GM12873 (cell line): ENCODE measurements at regions not wholly inside any gene's neighbourhood (a gene's known extent, or its start where the extent isn't known, plus 50 kb on each side); places are given as distances from the start of the nearest gene placed in this dataset.

ENCODE experiments used
- CTCF ChIP-seq: IDR thresholded peaks from 2 replicates; pipeline ENCODE4 v1.5.1; 2012; ENCODE audit warnings: low read depth, mild to moderate bottlenecking, moderate library complexity, low read length, control low read depth; ENCODE audit not compliant: insufficient read depth; ENCODE audit errors: missing control alignments

- no peak for TF ChIP-seq CTCF
Observed at GRCh38 chr6:119894811-119895210, 545.2 kb upstream of the MAN1A1 start.

GRCh38 chr6:119891644-119892043 is 542.1 kb upstream of the MAN1A1 start:
- TF ChIP-seq CTCF: no peak

GRCh38 chr6:119891206-119891605 is 541.6 kb upstream of the MAN1A1 start:
- no peak for TF ChIP-seq CTCF

- no peak for TF ChIP-seq CTCF
Observed at GRCh38 chr6:119890470-119890869, 540.9 kb upstream of the MAN1A1 start.

GRCh38 chr6:119887666-119888065 is 538.1 kb upstream of the MAN1A1 start:
- no peak for TF ChIP-seq CTCF

- TF ChIP-seq CTCF: no peak
Observed at GRCh38 chr6:119881416-119881815, 531.9 kb upstream of the MAN1A1 start.

GRCh38 chr6:119880840-119881239 is 531.3 kb upstream of the MAN1A1 start:
- TF ChIP-seq CTCF: no peak
